GM23338 (cell line): ENCODE measurements at regions not wholly inside any gene's neighbourhood (a gene's known extent, or its start where the extent isn't known, plus 50 kb on each side); places are given as distances from the start of the nearest gene placed in this dataset.

Experiments used
- EZH2phosphoT487 ChIP-seq: fragments of 200-600 bp; sonication (generic); IDR thresholded peaks from one replicate; pipeline ENCODE4 v1.8.1; 2018; ENCODE audit warnings: antibody characterized with exemption; ENCODE audit not compliant: unreplicated experiment
- POLR2AphosphoS5 ChIP-seq: IDR thresholded peaks from 2 replicates; pipeline ENCODE4 v1.6.1; 2016; ENCODE audit warnings: antibody characterized with exemption, low read depth
- ZNF331 ChIP-seq: fragments of 250-450 bp; sonication (Bioruptor Pico); IDR thresholded peaks from 2 replicates; pipeline ENCODE4 v1.5.0; 2020; ENCODE audit warnings: low read depth, mild to moderate bottlenecking, moderate library complexity
- TF ChIP-seq, protein P1 (sequence below): IDR thresholded peaks from one replicate; pipeline ENCODE4 v1.6.1; 2018; ENCODE audit warnings: antibody characterized with exemption; ENCODE audit not compliant: unreplicated experiment
- TF ChIP-seq, protein P2 (sequence below), 2 experiments: fragments of 200-600 bp in 1 of 2; sonication (generic) in 1 of 2; conservative IDR thresholded peaks; 2 replicates each; pipeline versions ENCODE4 v1.5.1 to v1.6.1; 2016 to 2017; ENCODE audit warnings: antibody characterized with exemption in 2 of 2, low read depth in 2 of 2, mild to moderate bottlenecking in 2 of 2, moderate library complexity in 1 of 2

DNA sequence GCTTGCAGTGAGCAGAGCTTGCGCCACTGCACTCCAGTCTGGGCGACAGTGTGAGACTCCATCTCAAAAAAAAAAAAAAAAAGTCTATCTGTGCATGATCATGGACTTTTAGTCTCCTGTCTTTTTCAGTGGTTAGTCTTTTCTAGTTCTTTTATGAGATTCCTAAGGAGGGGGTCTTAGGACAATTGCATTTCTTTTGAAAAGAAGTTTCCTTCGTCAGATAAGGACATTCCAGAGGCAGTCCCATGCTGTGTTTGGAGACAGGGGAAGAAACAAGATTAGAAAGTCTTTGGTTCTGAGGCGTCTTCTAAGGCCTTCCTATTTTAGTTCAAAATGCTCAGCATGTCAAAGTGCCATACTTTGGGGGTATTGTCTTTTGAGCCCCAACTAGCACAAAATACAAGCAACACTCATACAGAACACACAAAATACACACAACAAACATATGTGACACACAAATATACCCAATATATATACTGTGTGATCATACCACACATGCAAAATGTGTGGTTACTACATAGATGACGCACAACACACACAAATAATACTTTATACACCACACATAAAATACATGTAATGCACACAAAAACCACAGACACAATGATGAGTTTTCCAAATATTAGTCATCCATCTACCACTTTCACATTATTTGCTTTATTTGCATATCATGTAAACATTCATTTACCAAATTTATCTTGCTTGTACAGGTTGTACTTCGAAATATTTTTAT lies 394.5 kb downstream of the SPATA31D1 start:
- TF ChIP-seq, protein P1, sequence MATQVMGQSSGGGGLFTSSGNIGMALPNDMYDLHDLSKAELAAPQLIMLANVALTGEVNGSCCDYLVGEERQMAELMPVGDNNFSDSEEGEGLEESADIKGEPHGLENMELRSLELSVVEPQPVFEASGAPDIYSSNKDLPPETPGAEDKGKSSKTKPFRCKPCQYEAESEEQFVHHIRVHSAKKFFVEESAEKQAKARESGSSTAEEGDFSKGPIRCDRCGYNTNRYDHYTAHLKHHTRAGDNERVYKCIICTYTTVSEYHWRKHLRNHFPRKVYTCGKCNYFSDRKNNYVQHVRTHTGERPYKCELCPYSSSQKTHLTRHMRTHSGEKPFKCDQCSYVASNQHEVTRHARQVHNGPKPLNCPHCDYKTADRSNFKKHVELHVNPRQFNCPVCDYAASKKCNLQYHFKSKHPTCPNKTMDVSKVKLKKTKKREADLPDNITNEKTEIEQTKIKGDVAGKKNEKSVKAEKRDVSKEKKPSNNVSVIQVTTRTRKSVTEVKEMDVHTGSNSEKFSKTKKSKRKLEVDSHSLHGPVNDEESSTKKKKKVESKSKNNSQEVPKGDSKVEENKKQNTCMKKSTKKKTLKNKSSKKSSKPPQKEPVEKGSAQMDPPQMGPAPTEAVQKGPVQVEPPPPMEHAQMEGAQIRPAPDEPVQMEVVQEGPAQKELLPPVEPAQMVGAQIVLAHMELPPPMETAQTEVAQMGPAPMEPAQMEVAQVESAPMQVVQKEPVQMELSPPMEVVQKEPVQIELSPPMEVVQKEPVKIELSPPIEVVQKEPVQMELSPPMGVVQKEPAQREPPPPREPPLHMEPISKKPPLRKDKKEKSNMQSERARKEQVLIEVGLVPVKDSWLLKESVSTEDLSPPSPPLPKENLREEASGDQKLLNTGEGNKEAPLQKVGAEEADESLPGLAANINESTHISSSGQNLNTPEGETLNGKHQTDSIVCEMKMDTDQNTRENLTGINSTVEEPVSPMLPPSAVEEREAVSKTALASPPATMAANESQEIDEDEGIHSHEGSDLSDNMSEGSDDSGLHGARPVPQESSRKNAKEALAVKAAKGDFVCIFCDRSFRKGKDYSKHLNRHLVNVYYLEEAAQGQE = no peak
- TF ChIP-seq, protein P2, sequence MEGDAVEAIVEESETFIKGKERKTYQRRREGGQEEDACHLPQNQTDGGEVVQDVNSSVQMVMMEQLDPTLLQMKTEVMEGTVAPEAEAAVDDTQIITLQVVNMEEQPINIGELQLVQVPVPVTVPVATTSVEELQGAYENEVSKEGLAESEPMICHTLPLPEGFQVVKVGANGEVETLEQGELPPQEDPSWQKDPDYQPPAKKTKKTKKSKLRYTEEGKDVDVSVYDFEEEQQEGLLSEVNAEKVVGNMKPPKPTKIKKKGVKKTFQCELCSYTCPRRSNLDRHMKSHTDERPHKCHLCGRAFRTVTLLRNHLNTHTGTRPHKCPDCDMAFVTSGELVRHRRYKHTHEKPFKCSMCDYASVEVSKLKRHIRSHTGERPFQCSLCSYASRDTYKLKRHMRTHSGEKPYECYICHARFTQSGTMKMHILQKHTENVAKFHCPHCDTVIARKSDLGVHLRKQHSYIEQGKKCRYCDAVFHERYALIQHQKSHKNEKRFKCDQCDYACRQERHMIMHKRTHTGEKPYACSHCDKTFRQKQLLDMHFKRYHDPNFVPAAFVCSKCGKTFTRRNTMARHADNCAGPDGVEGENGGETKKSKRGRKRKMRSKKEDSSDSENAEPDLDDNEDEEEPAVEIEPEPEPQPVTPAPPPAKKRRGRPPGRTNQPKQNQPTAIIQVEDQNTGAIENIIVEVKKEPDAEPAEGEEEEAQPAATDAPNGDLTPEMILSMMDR (conservative IDR thresholded peaks at IDR 0.05; ENCODE audit: low read depth in 2 of 2) = no peak
- TF ChIP-seq POLR2AphosphoS5 = no peak
- TF ChIP-seq EZH2phosphoT487 = no peak
- TF ChIP-seq ZNF331 (CRISPR knock-in tag) = no peak
